OCI-LY7 (cell line): ENCODE measurements at regions not wholly inside any gene's neighbourhood (a gene's known extent, or its start where the extent isn't known, plus 50 kb on each side); places are given as distances from the start of the nearest gene placed in this dataset.

Source experiments
- BruUV-seq: library from RNA; stranded (reverse); fragments of 400-500 nt; replicated peaks from 2 replicates; lab custom pipeline; 2021; lab: Mats Ljungman, UMichigan
- CTCF ChIA-PET: fragments of 300-600 bp; sonication (Branson Sonifier 250); formaldehyde crosslinking; loops from one replicate; lab custom pipeline; 2022; ENCODE audit warnings: antibody characterized with exemption; ENCODE audit not compliant: unreplicated experiment; lab: Charles Lee
- POLR2A ChIA-PET: fragments of 300-600 bp; sonication (Branson Sonifier 250); formaldehyde crosslinking; loops from one replicate; lab custom pipeline; 2022; ENCODE audit warnings: antibody characterized with exemption; lab: Charles Lee
- DNase-seq: peaks from one replicate; pipeline ENCODE4 v3.0.0-alpha.2; 2015; ENCODE audit warnings: low spot score
- H2AFZ ChIP-seq: fragments of 200-600 bp; sonication (generic), shearing (Covaris generic); 2 replicates; pipeline ENCODE4 v1.6.1; 2014; ENCODE audit warnings: mild to moderate bottlenecking, antibody characterized with exemption, low read length, moderate library complexity
- H3K27ac ChIP-seq: fragments of 200-600 bp; sonication (generic); 2 replicates; pipeline ENCODE4 v1.5.1; 2014; ENCODE audit warnings: mixed run types, low read depth, mild to moderate bottlenecking, moderate library complexity, low read length, inconsistent platforms; ENCODE audit not compliant: poor library complexity, severe bottlenecking
- H3K36me3 ChIP-seq: fragments of 200-600 bp; sonication (generic); 2 replicates; pipeline ENCODE4 v1.6.1; 2014; ENCODE audit warnings: mild to moderate bottlenecking, antibody characterized with exemption, low read length, moderate library complexity, mixed read lengths; ENCODE audit not compliant: insufficient read depth
- H3K4me1 ChIP-seq: fragments of 200-600 bp; sonication (generic); 2 replicates; pipeline ENCODE4 v1.5.1; 2014; ENCODE audit warnings: mild to moderate bottlenecking, low read length; ENCODE audit not compliant: insufficient read depth, poor library complexity, severe bottlenecking
- H3K4me2 ChIP-seq: fragments of 200-600 bp; sonication (generic); 2 replicates; pipeline ENCODE4 v1.6.1; 2014; ENCODE audit warnings: mild to moderate bottlenecking, low read length
- H3K4me3 ChIP-seq: fragments of 200-600 bp; sonication (generic); 2 replicates; pipeline ENCODE4 v1.5.1; 2014; ENCODE audit warnings: mild to moderate bottlenecking, low read depth, low read length; ENCODE audit not compliant: poor library complexity, severe bottlenecking
- H3K79me2 ChIP-seq: fragments of 200-600 bp; sonication (generic); 2 replicates; pipeline ENCODE4 v1.6.1; 2016; ENCODE audit warnings: low read depth, mild to moderate bottlenecking, low read length, moderate library complexity, mixed read lengths; ENCODE audit not compliant: insufficient read depth
- H3K9me2 ChIP-seq: fragments of 200-600 bp; sonication (generic); 2 replicates; pipeline ENCODE4 v1.6.1; 2016; ENCODE audit warnings: mild to moderate bottlenecking, low read length, mixed read lengths; ENCODE audit not compliant: insufficient read depth
- H3K9me3 ChIP-seq: fragments of 200-600 bp; sonication (generic); 2 replicates; pipeline ENCODE4 v1.6.1; 2014; ENCODE audit warnings: mild to moderate bottlenecking, mixed run types, low read length, mixed read lengths
- H4K20me1 ChIP-seq: fragments of 200-600 bp; sonication (generic); 2 replicates; pipeline ENCODE4 v1.6.1; 2014; ENCODE audit warnings: mild to moderate bottlenecking, antibody characterized with exemption, low read length, moderate library complexity, mixed read lengths; ENCODE audit not compliant: insufficient read depth
- CTCF ChIP-seq: fragments of 200-600 bp; sonication (generic); conservative IDR thresholded peaks from 2 replicates; pipeline ENCODE4 v1.5.1; 2014; ENCODE audit warnings: mild to moderate bottlenecking, antibody characterized with exemption, low read length, moderate library complexity, mixed read lengths
- EZH2phosphoT487 ChIP-seq: fragments of 200-600 bp; sonication (generic); IDR thresholded peaks from 2 replicates; pipeline ENCODE4 v1.6.1; 2018; ENCODE audit warnings: low read depth, borderline replicate concordance, mild to moderate bottlenecking, mixed run types, antibody characterized with exemption, low read length, moderate library complexity, mixed read lengths
- intact Hi-C: fragments of 100-400 bp; cut with micrococcal nuclease; formaldehyde crosslinking; loops from one replicate; pipeline ENCODE4 v1.10.0; 2022; ENCODE audit not compliant: unreplicated experiment

- Histone ChIP-seq H3K27ac (peak overlapping the region; percentile 95), H3K4me3 (peak overlapping the region; percentile 47), H2AFZ (0 out of 2 replicates have a peak overlapping the region, but pooled peaks have one; percentile 3), H3K9me3 (peaks cover 24% of the 10 kb centered on the region; the same call in 1 of the 2 replicates), H3K4me1 (peaks cover 68% of the 10 kb centered on the region), H4K20me1 (no peaks in the 10 kb centered on the region), H3K9me2 (no peaks in the 10 kb centered on the region), H3K36me3 (peaks cover 52% of the 10 kb centered on the region), H3K4me2 (peak overlapping the region; percentile 79), H3K79me2 (no peaks in the 10 kb centered on the region)
- TF ChIP-seq CTCF (no peak), EZH2phosphoT487 (no peak)
- ChIA-PET CTCF (interaction anchor here (1.0 to 1.1 kb wide), 2 partner anchors 9 to 61 kb away, joined by 3 to 4 read pairs; no protein-coding TSS in a partner anchor), POLR2A (interaction anchor here (0.5 to 3.1 kb wide), 15 partner anchors 9 to 214 kb away, joined by 3 to 18 read pairs (median 5); partner anchors contain the start of gene ID2)
- no TSS peak for BruUV-seq
- peak; percentile 88 for DNase-seq
- intact Hi-C loops, result loop anchor here (1.0 to 2.0 kb wide), 3 partner anchors 30 to 58 kb away; no protein-coding TSS in a partner anchor
Observed at GRCh38 chr2:8514796-8515758, 166.8 kb upstream of the ID2 start.

- intact Hi-C loops, result loop anchor here (1.0 to 2.0 kb wide), 3 partner anchors 29 to 57 kb away; no protein-coding TSS in a partner anchor
- peaks cover 2% of the 10 kb centered on the region; the same call in 1 of the 2 replicates for H3K79me2 ChIP-seq
- peaks cover 77% of the 10 kb centered on the region for H3K4me1 ChIP-seq
- no peak overlapping the region for H2AFZ ChIP-seq
- ChIA-PET POLR2A (interaction anchor here (0.5 to 3.1 kb wide), 14 partner anchors 8 to 215 kb away, joined by 3 to 18 read pairs (median 5); partner anchors contain the start of gene ID2), CTCF (interaction anchor here (0.9 to 1.1 kb wide), 4 partner anchors 8 to 60 kb away, joined by 3 to 4 read pairs (median 3); no protein-coding TSS in a partner anchor)
- no peaks in the 10 kb centered on the region for H3K9me2 ChIP-seq
- no peaks in the 10 kb centered on the region for H4K20me1 ChIP-seq
- DNase-seq, result peak; percentile 82
- peak overlapping the region; percentile 95 for H3K27ac ChIP-seq
- H3K4me3 ChIP-seq, result no peak overlapping the region
- TF ChIP-seq EZH2phosphoT487, result no peak
- peak; percentile 50 for TF ChIP-seq CTCF
- peaks cover 51% of the 10 kb centered on the region for H3K36me3 ChIP-seq
- H3K9me3 ChIP-seq, result peaks cover 15% of the 10 kb centered on the region; the same call in 1 of the 2 replicates
- no TSS peak for BruUV-seq
- peak overlapping the region; percentile 79 for H3K4me2 ChIP-seq
Observed at GRCh38 chr2:8515864-8516533, 165.9 kb upstream of the ID2 start.
